ENCODE measurements at regions not wholly inside any gene's neighbourhood (a gene's known extent, or its start where the extent isn't known, plus 50 kb on each side); places are given as distances from the start of the nearest gene placed in this dataset.

GRCh38 chr1:234674218-234674815 is 64.3 kb upstream of the IRF2BP2 start:
- Mint-ChIP-seq H3K4me3 (no peak overlapping the region), H3K4me1 (peaks cover 16% of the 10 kb centered on the region), H3K27me3 (ENCODE audit: low read depth in 3 of 3) (peaks cover 0 to 2% (median 0%) of the 10 kb centered on the region in 3 donors), H3K36me3 (no peaks in the 10 kb centered on the region), H3K9me3 (no peaks in the 10 kb centered on the region), H3K27ac (peak overlapping the region in 2 of 7 donors; percentile 40 to 58)
- TF ChIP-seq CTCF (IDR thresholded peaks at IDR 0.05) = no peak
- Histone ChIP-seq H4K20me1 (ENCODE audit: insufficient read depth, low read length) (no peaks in the 10 kb centered on the region), H3K27ac (ENCODE audit: low read depth in 1 of 2, low read length in 2 of 2) (no peak overlapping the region), H3K4me2 (replicated peaks; ENCODE audit: extremely low read depth, low read length, poor library complexity, severe bottlenecking) (no peak overlapping the region), H3K36me3 (replicated peaks in 1 of 2; ENCODE audit: control insufficient read depth in 1 of 2, insufficient read depth in 2 of 2, low read length in 2 of 2) (no peaks in the 10 kb centered on the region), H3K79me2 (ENCODE audit: insufficient read depth, low read length) (no peaks in the 10 kb centered on the region), H3K27me3 (ENCODE audit: control insufficient read depth in 2 of 2, insufficient read depth in 2 of 2, low read length in 2 of 2) (no peaks in the 10 kb centered on the region), H3K4me3 (replicated peaks in 1 of 3; ENCODE audit: low read depth in 2 of 3, low read length in 3 of 3) (no peak overlapping the region), H2AFZ (ENCODE audit: insufficient read depth, low read depth, low read length, poor library complexity, severe bottlenecking) (no peak overlapping the region), H3K9ac (ENCODE audit: insufficient read depth, low read length, poor library complexity, severe bottlenecking) (no peak overlapping the region), H3K4me1 (ENCODE audit: control insufficient read depth in 1 of 2, insufficient read depth in 2 of 2, low read length in 2 of 2) (peaks cover 8 to 11% of the 10 kb centered on the region in 2 donors), H3K9me3 (replicated peaks in 1 of 2; ENCODE audit: control insufficient read depth in 1 of 2, insufficient read depth in 1 of 2, low read length in 2 of 2) (no peaks in the 10 kb centered on the region)
- 81% methylated on average over 3 of the region's 4 CpGs for WGBS (ENCODE audit: insufficient coverage)
- intact Hi-C loops (cut with micrococcal nuclease) = no loop called here
- DNase-seq = no peak

GRCh38 chr1:234672349-234673135 is 62.6 kb upstream of the IRF2BP2 start:
- H3K36me3 ChIP-seq (replicated peaks in 1 of 2; ENCODE audit: control insufficient read depth in 1 of 2, insufficient read depth in 2 of 2, low read length in 2 of 2) = no peaks in the 10 kb centered on the region
- peaks cover 16% of the 10 kb centered on the region for H3K4me1 Mint-ChIP-seq
- no peak overlapping the region for H3K27ac Mint-ChIP-seq
- peaks cover 0 to 10% of the 10 kb centered on the region in 2 donors for H3K9me3 ChIP-seq (replicated peaks in 1 of 2; ENCODE audit: control insufficient read depth in 1 of 2, insufficient read depth in 1 of 2, low read length in 2 of 2)
- no peak overlapping the region for H3K9ac ChIP-seq (ENCODE audit: insufficient read depth, low read length, poor library complexity, severe bottlenecking)
- no peaks in the 10 kb centered on the region for H3K27me3 ChIP-seq (ENCODE audit: control insufficient read depth in 2 of 2, insufficient read depth in 2 of 2, low read length in 2 of 2)
- H3K79me2 ChIP-seq (ENCODE audit: insufficient read depth, low read length) = no peaks in the 10 kb centered on the region
- H3K4me3 Mint-ChIP-seq = no peak overlapping the region
- no peak for TF ChIP-seq CTCF (IDR thresholded peaks at IDR 0.05)
- DNase-seq = no peak
- intact Hi-C loops (cut with micrococcal nuclease) = no loop called here
- H4K20me1 ChIP-seq (ENCODE audit: insufficient read depth, low read length) = no peaks in the 10 kb centered on the region
- H3K27ac ChIP-seq (ENCODE audit: low read depth in 1 of 2, low read length in 2 of 2) = no peak overlapping the region
- peaks cover 0 to 6% (median 4%) of the 10 kb centered on the region in 7 donors for H3K9me3 Mint-ChIP-seq
- no peaks in the 10 kb centered on the region for H3K36me3 Mint-ChIP-seq
- H3K4me1 ChIP-seq (ENCODE audit: control insufficient read depth in 1 of 2, insufficient read depth in 2 of 2, low read length in 2 of 2) = peaks cover 8 to 11% of the 10 kb centered on the region in 2 donors
- no peak overlapping the region for H2AFZ ChIP-seq (ENCODE audit: insufficient read depth, low read depth, low read length, poor library complexity, severe bottlenecking)
- no peak overlapping the region for H3K4me2 ChIP-seq (replicated peaks; ENCODE audit: extremely low read depth, low read length, poor library complexity, severe bottlenecking)
- no peak overlapping the region for H3K4me3 ChIP-seq (replicated peaks in 1 of 3; ENCODE audit: low read depth in 2 of 3, low read length in 3 of 3)
- WGBS (ENCODE audit: insufficient coverage) = 100% methylated on average over 5 of the region's 12 CpGs
- H3K27me3 Mint-ChIP-seq (ENCODE audit: low read depth in 3 of 3) = peaks cover 0 to 2% (median 0%) of the 10 kb centered on the region in 3 donors

Measured in CD14-positive monocyte (primary cell).